SK-N-SH treated with all-trans-retinoic acid at 6 μM for 48 hours (cell line): ENCODE measurements at regions not wholly inside any gene's neighbourhood (a gene's known extent, or its start where the extent isn't known, plus 50 kb on each side); places are given as distances from the start of the nearest gene placed in this dataset.

Experiments
- CSDC2 ChIP-seq: fragments of 250-450 bp; sonication (Bioruptor Pico); IDR thresholded peaks from 2 replicates; pipeline ENCODE4 v1.5.0; 2020; ENCODE audit warnings: mild to moderate bottlenecking, moderate library complexity
- CSRNP3 ChIP-seq: fragments of 250-450 bp; sonication (Bioruptor Pico); IDR thresholded peaks from 2 replicates; pipeline ENCODE4 v1.5.1; 2021; ENCODE audit warnings: mild to moderate bottlenecking, moderate library complexity
- PATZ1 ChIP-seq: fragments of 250-450 bp; sonication (Bioruptor Pico); IDR thresholded peaks from 2 replicates; pipeline ENCODE4 v1.8.0; 2020; ENCODE audit warnings: mild to moderate bottlenecking, moderate library complexity, borderline replicate concordance
- PPARA ChIP-seq: fragments of 250-450 bp; sonication (Bioruptor Pico); IDR thresholded peaks from 2 replicates; pipeline ENCODE4 v1.5.0; 2020; ENCODE audit warnings: mild to moderate bottlenecking, borderline replicate concordance
- ZFP3 ChIP-seq: fragments of 250-450 bp; sonication (Bioruptor Pico); IDR thresholded peaks from 2 replicates; pipeline ENCODE4 v1.5.0; 2020; ENCODE audit warnings: mild to moderate bottlenecking, moderate library complexity

GRCh38 chr16:79451196-79451816 lies 149.2 kb downstream of the MAF start:
- no peak for TF ChIP-seq PATZ1 (CRISPR knock-in tag)
- no peak for TF ChIP-seq CSRNP3 (CRISPR knock-in tag)
- no peak for TF ChIP-seq ZFP3
- TF ChIP-seq PPARA, result no peak
- TF ChIP-seq CSDC2, result no peak
